ENCODE measurements at regions not wholly inside any gene's neighbourhood (a gene's known extent, or its start where the extent isn't known, plus 50 kb on each side); places are given as distances from the start of the nearest gene placed in this dataset.

- H3K4me1 ChIP-seq, result peaks cover 0 to 35% (median 8%) of the 10 kb centered on the region in 4 donors
- no peak for DNase-seq
- H3K27me3 ChIP-seq, result no peaks in the 10 kb centered on the region
- H3K36me3 ChIP-seq, result no peaks in the 10 kb centered on the region
- H3K9me3 ChIP-seq, result no peaks in the 10 kb centered on the region
- intact Hi-C loops (cut with DNase I; ENCODE audit: low total_unique reads) (no loop called here), in situ Hi-C loops (cut with MboI; ENCODE audit: low pct_ligation_motif_present in 1 of 4, low pct_unique_long_range_greater_than_20kb in 1 of 4, low sequenced_read_pairs in 3 of 4) (no loop called here)
- H3K27ac ChIP-seq, result no peak overlapping the region
- no peak overlapping the region for H3K4me3 ChIP-seq
- TF ChIP-seq EP300 (IDR thresholded peaks at IDR 0.05; ENCODE audit: low read depth) (no peak), POLR2AphosphoS5 (IDR thresholded peaks at IDR 0.05) (no peak), CTCF (IDR thresholded peaks at IDR 0.05) (no peak), POLR2A (IDR thresholded peaks at IDR 0.05) (no peak)
- 47 to 57% methylated on average over 4 of the region's 4 CpGs for WGBS, 2 donors (ENCODE audit: low coverage in 1 of 2)
These were observed 393.1 kb upstream of the RGS6 start for GRCh38 chr14:71538938-71539649.

GRCh38 chr14:71539650-71540285 is 392.5 kb upstream of the RGS6 start:
- intact Hi-C loops (cut with DNase I; ENCODE audit: low total_unique reads) (no loop called here), in situ Hi-C loops (cut with MboI; ENCODE audit: low pct_ligation_motif_present in 1 of 4, low pct_unique_long_range_greater_than_20kb in 1 of 4, low sequenced_read_pairs in 3 of 4) (no loop called here)
- WGBS, 2 donors (ENCODE audit: low coverage in 1 of 2), result 81 to 83% methylated on average over 3 to 8 of the region's 8 CpGs
- no peak for DNase-seq
- no peak for TF ChIP-seq POLR2AphosphoS5 (IDR thresholded peaks at IDR 0.05)
- TF ChIP-seq POLR2A (IDR thresholded peaks at IDR 0.05), result no peak
- TF ChIP-seq EP300 (IDR thresholded peaks at IDR 0.05; ENCODE audit: low read depth), result no peak
- TF ChIP-seq CTCF (IDR thresholded peaks at IDR 0.05), result no peak
- no peak overlapping the region for H3K4me3 ChIP-seq
- peaks cover 0 to 35% (median 8%) of the 10 kb centered on the region in 4 donors for H3K4me1 ChIP-seq
- H3K9me3 ChIP-seq, result no peaks in the 10 kb centered on the region
- no peaks in the 10 kb centered on the region for H3K36me3 ChIP-seq
- H3K27me3 ChIP-seq, result no peaks in the 10 kb centered on the region
- H3K27ac ChIP-seq, result no peak overlapping the region

GRCh38 chr14:71541271-71541670 is 391.0 kb upstream of the RGS6 start:
- WGBS, 2 donors (ENCODE audit: low coverage in 1 of 2), result 93 to 100% methylated on average over 2 to 3 of the region's 3 CpGs
- DNase-seq, result no peak
- no peaks in the 10 kb centered on the region for H3K9me3 ChIP-seq
- no peaks in the 10 kb centered on the region for H3K27me3 ChIP-seq
- H3K27ac ChIP-seq, result no peak overlapping the region
- TF ChIP-seq POLR2AphosphoS5 (IDR thresholded peaks at IDR 0.05), result no peak
- TF ChIP-seq CTCF (IDR thresholded peaks at IDR 0.05), result no peak
- TF ChIP-seq EP300 (IDR thresholded peaks at IDR 0.05; ENCODE audit: low read depth), result no peak
- no peak for TF ChIP-seq POLR2A (IDR thresholded peaks at IDR 0.05)
- H3K36me3 ChIP-seq, result no peaks in the 10 kb centered on the region
- H3K4me1 ChIP-seq, result peaks cover 0 to 32% (median 8%) of the 10 kb centered on the region in 4 donors
- in situ Hi-C loops (cut with MboI; ENCODE audit: low pct_ligation_motif_present in 1 of 4, low pct_unique_long_range_greater_than_20kb in 1 of 4, low sequenced_read_pairs in 3 of 4) (no loop called here), intact Hi-C loops (cut with DNase I; ENCODE audit: low total_unique reads) (no loop called here)
- H3K4me3 ChIP-seq, result no peak overlapping the region

- in situ Hi-C loops (cut with MboI; ENCODE audit: low pct_ligation_motif_present in 1 of 4, low pct_unique_long_range_greater_than_20kb in 1 of 4, low sequenced_read_pairs in 3 of 4) (no loop called here), intact Hi-C loops (cut with DNase I; ENCODE audit: low total_unique reads) (no loop called here)
- H3K9me3 ChIP-seq, result no peaks in the 10 kb centered on the region
- peaks cover 0 to 23% (median 4%) of the 10 kb centered on the region in 4 donors for H3K4me1 ChIP-seq
- WGBS, 2 donors (ENCODE audit: low coverage in 1 of 2), result 85 to 87% methylated on average over 5 of the region's 5 CpGs
- H3K36me3 ChIP-seq, result no peaks in the 10 kb centered on the region
- no peak overlapping the region for H3K4me3 ChIP-seq
- H3K27me3 ChIP-seq, result no peaks in the 10 kb centered on the region
- TF ChIP-seq POLR2A (IDR thresholded peaks at IDR 0.05), result no peak
- TF ChIP-seq POLR2AphosphoS5 (IDR thresholded peaks at IDR 0.05), result no peak
- TF ChIP-seq CTCF (IDR thresholded peaks at IDR 0.05), result no peak
- no peak for TF ChIP-seq EP300 (IDR thresholded peaks at IDR 0.05; ENCODE audit: low read depth)
- no peak for DNase-seq
- no peak overlapping the region for H3K27ac ChIP-seq
These were observed 390.1 kb upstream of the RGS6 start for GRCh38 chr14:71541973-71542690.

All from transverse colon (tissue), 4 donors.